IMR-90 (cell line): ENCODE measurements at regions not wholly inside any gene's neighbourhood (a gene's known extent, or its start where the extent isn't known, plus 50 kb on each side); places are given as distances from the start of the nearest gene placed in this dataset.
"Not testable (repeated sequence)": the region's sequence is repeated elsewhere in the genome, so short reads cannot be mapped to it uniquely, and the experiment has no call there.

Experiments used
- ATAC-seq: fragments of 200-7000 bp; cut with Tn5 transposase; 2 replicates; pipeline ENCODE4 v1.9.1; 2020; ENCODE audit warnings: low read depth, mild to moderate bottlenecking, moderate library complexity
- BruUV-seq: library from RNA; stranded (reverse); fragments of 400-500 nt; replicated peaks from 2 replicates; lab custom pipeline; 2021; lab: Mats Ljungman, UMichigan
- CTCF ChIA-PET: fragments of 300-600 bp; formaldehyde crosslinking; extraction: SDS; loops from one replicate; lab custom pipeline; 2021; ENCODE audit warnings: antibody characterized with exemption; lab: Yijun Ruan, JAX
- POLR2A ChIA-PET: fragments of 300-600 bp; sonication (Branson Sonifier 250); formaldehyde crosslinking; loops from one replicate; lab custom pipeline; 2022; ENCODE audit warnings: antibody characterized with exemption; ENCODE audit not compliant: unreplicated experiment; lab: Charles Lee
- DNase-seq: peaks from one replicate; pipeline ENCODE4 v3.0.0; 2013
- H2AFZ ChIP-seq: replicated peaks from 2 replicates; pipeline ENCODE3; 2013; ENCODE audit warnings: low read length, mild to moderate bottlenecking; ENCODE audit not compliant: poor library complexity
- H2AK5ac ChIP-seq: 2 replicates; pipeline ENCODE4 v1.6.1; 2013; ENCODE audit warnings: low read depth, low read length, inconsistent platforms
- H2AK9ac ChIP-seq: replicated peaks from 2 replicates; pipeline ENCODE3; 2013; ENCODE audit warnings: mild to moderate bottlenecking, low read depth, low read length, moderate library complexity; ENCODE audit not compliant: poor library complexity
- H2BK120ac ChIP-seq: 2 replicates; pipeline ENCODE4 v1.6.1; 2013; ENCODE audit warnings: low read depth, low read length, inconsistent platforms
- H2BK15ac ChIP-seq: 3 replicates; pipeline ENCODE4 v1.6.1; 2013; ENCODE audit warnings: low read depth, low read length, inconsistent platforms
- H2BK20ac ChIP-seq: 2 replicates; pipeline ENCODE4 v1.6.1; 2013; ENCODE audit warnings: low read depth, mild to moderate bottlenecking, inconsistent platforms, low read length, moderate library complexity
- H2BK5ac ChIP-seq: 2 replicates; pipeline ENCODE4 v1.6.1; 2013; ENCODE audit warnings: mild to moderate bottlenecking, low read depth, low read length, inconsistent platforms; ENCODE audit not compliant: poor library complexity, severe bottlenecking
- H3K14ac ChIP-seq: replicated peaks from 2 replicates; pipeline ENCODE4 v1.6.1; 2013; ENCODE audit warnings: low read depth, low read length, inconsistent platforms
- H3K18ac ChIP-seq: 2 replicates; pipeline ENCODE4 v1.6.1; 2013; ENCODE audit warnings: low read depth, low read length, control low read depth
- H3K23ac ChIP-seq: 2 replicates; pipeline ENCODE4 v1.6.1; 2013; ENCODE audit warnings: low read depth, low read length, inconsistent platforms
- H3K27ac ChIP-seq: 2 replicates; pipeline ENCODE4 v1.5.1; 2013; ENCODE audit warnings: mild to moderate bottlenecking, control low read depth, low read length; ENCODE audit not compliant: insufficient read depth
- H3K27me3 ChIP-seq: 2 replicates; pipeline ENCODE4 v1.6.1; 2013; ENCODE audit warnings: low read length; ENCODE audit not compliant: control insufficient read depth, insufficient read depth
- H3K36me3 ChIP-seq: 2 replicates; pipeline ENCODE4 v1.6.1; 2013; ENCODE audit warnings: low read length, mixed read lengths; ENCODE audit not compliant: control insufficient read depth, insufficient read depth
- H3K4ac ChIP-seq: 2 replicates; pipeline ENCODE4 v1.6.1; 2013; ENCODE audit warnings: low read depth, low read length, inconsistent platforms
- H3K4me1 ChIP-seq: 2 replicates; pipeline ENCODE4 v1.6.1; 2013; ENCODE audit warnings: low read length, mixed read lengths; ENCODE audit not compliant: control insufficient read depth, insufficient read depth
- H3K4me2 ChIP-seq: 2 replicates; pipeline ENCODE4 v1.6.1; 2013; ENCODE audit warnings: low read depth, mild to moderate bottlenecking, control low read depth, low read length, moderate library complexity
- H3K4me3 ChIP-seq: 2 replicates; pipeline ENCODE4 v1.5.1; 2013; ENCODE audit warnings: low read depth, mild to moderate bottlenecking, control low read depth, low read length, moderate library complexity; ENCODE audit not compliant: insufficient read depth
- H3K56ac ChIP-seq: 2 replicates; pipeline ENCODE4 v1.6.1; 2013; ENCODE audit warnings: low read length, inconsistent platforms; ENCODE audit not compliant: insufficient read depth; ENCODE audit errors: extremely low read depth
- H3K79me1 ChIP-seq, 2 experiments: 2 replicates each; pipeline ENCODE4 v1.6.1; 2013; ENCODE audit warnings: low read length in 2 of 2, inconsistent platforms in 1 of 2, low read depth in 1 of 2
- H3K9ac ChIP-seq: 2 replicates; pipeline ENCODE4 v1.6.1; 2013; ENCODE audit warnings: low read depth, low read length, control low read depth
- H3K9me1 ChIP-seq: 2 replicates; pipeline ENCODE4 v1.6.1; 2013; ENCODE audit warnings: low read length, inconsistent platforms; ENCODE audit not compliant: insufficient read depth
- H3K9me3 ChIP-seq: 2 replicates; pipeline ENCODE4 v1.6.1; 2013; ENCODE audit warnings: low read length; ENCODE audit not compliant: control insufficient read depth, insufficient read depth
- H4K20me1 ChIP-seq: 2 replicates; pipeline ENCODE4 v1.6.1; 2013; ENCODE audit warnings: low read length, inconsistent platforms; ENCODE audit not compliant: insufficient read depth
- H4K5ac ChIP-seq: 2 replicates; pipeline ENCODE4 v1.6.1; 2013; ENCODE audit warnings: mild to moderate bottlenecking, low read depth, low read length, control low read depth
- H4K8ac ChIP-seq, 2 experiments: 2 replicates each; pipeline ENCODE4 v1.6.1; 2013; ENCODE audit warnings: low read depth in 2 of 2, low read length in 2 of 2, control low read depth in 1 of 2, inconsistent platforms in 1 of 2
- H4K91ac ChIP-seq: 2 replicates; pipeline ENCODE4 v1.6.1; 2013; ENCODE audit warnings: low read depth, low read length, inconsistent platforms; ENCODE audit not compliant: insufficient read depth
- WGBS, 2 experiments: methylation state at CpG; one replicate each; pipeline versions ENCODE4 v1.1.5 to v1.1.7; 2013; ENCODE audit warnings: missing lambda C conversion rate in 2 of 2; ENCODE audit not compliant: insufficient read length in 1 of 2; ENCODE audit errors: extremely low coverage in 2 of 2; 5-methylcytosine and 5-hydroxymethylcytosine counted together
- dilution Hi-C: fragments of 300-500 bp; cut with HindIII; formaldehyde crosslinking; loops from one replicate; pipeline ENCODE4 v1.14.3; 2018; ENCODE audit warnings: low sequenced_read_pairs; ENCODE audit not compliant: unreplicated experiment
- in situ Hi-C: fragments of 300-500 bp; cut with MboI; formaldehyde crosslinking; loops from 3 replicates; pipeline ENCODE4 v1.14.3; 2019; ENCODE audit warnings: low sequenced_read_pairs, inconsistent platforms, mixed read lengths
- intact Hi-C: fragments of 100-400 bp; cut with micrococcal nuclease; formaldehyde crosslinking; loops from 2 replicates; pipeline ENCODE4 v1.10.0; 2022

GRCh38 chr7:149966444-149966843, 92.7 kb downstream of the ATP6V0E2 start:
- ATAC-seq, H2BK20ac ChIP-seq, H3K9me3 ChIP-seq, in situ Hi-C loops, POLR2A ChIA-PET, H3K9me1 ChIP-seq, H2BK15ac ChIP-seq, DNase-seq, H3K14ac ChIP-seq, H3K4me3 ChIP-seq, H3K4me2 ChIP-seq, H3K79me1 ChIP-seq, CTCF ChIA-PET, H3K27me3 ChIP-seq, H3K23ac ChIP-seq, BruUV-seq, H3K4me1 ChIP-seq, H4K91ac ChIP-seq, H4K8ac ChIP-seq, dilution Hi-C loops, H3K36me3 ChIP-seq, H4K20me1 ChIP-seq, H2AFZ ChIP-seq, H2BK120ac ChIP-seq, H3K9ac ChIP-seq, H2BK5ac ChIP-seq, H3K27ac ChIP-seq, H3K56ac ChIP-seq, intact Hi-C loops, H3K18ac ChIP-seq, H2AK9ac ChIP-seq, H4K5ac ChIP-seq, H2AK5ac ChIP-seq, H3K4ac ChIP-seq: not testable (repeated sequence)
- WGBS, 2 experiments, result no CpG with 5 or more reads among the region's 2 CpGs

GRCh38 chr7:149972977-149973376, 99.2 kb downstream of the ATP6V0E2 start:
- H4K5ac ChIP-seq, H3K14ac ChIP-seq, H3K4me1 ChIP-seq, in situ Hi-C loops, H2AK5ac ChIP-seq, H2BK15ac ChIP-seq, H3K27me3 ChIP-seq, H3K4ac ChIP-seq, H2BK20ac ChIP-seq, H3K4me3 ChIP-seq, CTCF ChIA-PET, H4K8ac ChIP-seq, H3K9me3 ChIP-seq, H2AFZ ChIP-seq, H3K4me2 ChIP-seq, H3K79me1 ChIP-seq, ATAC-seq, BruUV-seq, H2AK9ac ChIP-seq, H3K9me1 ChIP-seq, H3K36me3 ChIP-seq, H3K23ac ChIP-seq, H3K18ac ChIP-seq, H3K9ac ChIP-seq, dilution Hi-C loops, H3K56ac ChIP-seq, H4K20me1 ChIP-seq, POLR2A ChIA-PET, H3K27ac ChIP-seq, H2BK5ac ChIP-seq, H4K91ac ChIP-seq, intact Hi-C loops, H2BK120ac ChIP-seq, DNase-seq: not testable (repeated sequence)
- WGBS, 2 experiments, result no CpG with 5 or more reads among the region's 10 CpGs
